Nephron (organoid): ENCODE measurements at regions not wholly inside any gene's neighbourhood (a gene's known extent, or its start where the extent isn't known, plus 50 kb on each side); places are given as distances from the start of the nearest gene placed in this dataset.
"Not testable (repeated sequence)": the region's sequence is repeated elsewhere in the genome, so short reads cannot be mapped to it uniquely, and the experiment has no call there.

ENCODE experiments used
- H3K27ac Mint-ChIP-seq, 3 experiments: 2 replicates each; pipeline ENCODE4 v1.8.0; 2020; ENCODE audit warnings: mixed read lengths in 3 of 3, mild to moderate bottlenecking in 2 of 3, moderate library complexity in 1 of 3
- H3K27me3 Mint-ChIP-seq: 2 replicates; pipeline ENCODE4 v1.8.0; 2021; ENCODE audit warnings: low read depth, mild to moderate bottlenecking, moderate library complexity, mixed read lengths
- H3K36me3 Mint-ChIP-seq: 2 replicates; pipeline ENCODE4 v1.8.0; 2020; ENCODE audit warnings: low read depth, mixed read lengths
- H3K4me1 Mint-ChIP-seq: 2 replicates; pipeline ENCODE4 v1.8.0; 2020; ENCODE audit warnings: mixed read lengths
- H3K4me3 Mint-ChIP-seq, 3 experiments: 2 replicates each; pipeline ENCODE4 v1.8.0; 2020; ENCODE audit warnings: mild to moderate bottlenecking in 3 of 3, mixed read lengths in 3 of 3, moderate library complexity in 2 of 3
- H3K9me3 Mint-ChIP-seq: 2 replicates; pipeline ENCODE4 v1.8.0; 2020; ENCODE audit warnings: mixed read lengths
- CTCF ChIP-seq, 3 experiments: fragments of 200-600 bp; sonication (generic); IDR thresholded peaks; one replicate each; pipeline ENCODE4 v1.5.0; 2021; ENCODE audit warnings: antibody characterized with exemption in 3 of 3; ENCODE audit not compliant: unreplicated experiment in 3 of 3

- H3K36me3 Mint-ChIP-seq = no peaks in the 10 kb centered on the region
- TF ChIP-seq CTCF (IDR thresholded peaks at IDR 0.05; ENCODE audit: unreplicated experiment in 3 of 3) = no peak
- H3K27ac Mint-ChIP-seq = no peak overlapping the region
- H3K4me1 Mint-ChIP-seq = peaks cover 9% of the 10 kb centered on the region
- H3K27me3 Mint-ChIP-seq = no peaks in the 10 kb centered on the region
- H3K9me3 Mint-ChIP-seq = no peaks in the 10 kb centered on the region
- H3K4me3 Mint-ChIP-seq = no peak overlapping the region
Measured at GRCh38 chr2:67616749-67617148, 219.6 kb downstream of the ETAA1 start.

GRCh38 chr2:67619204-67619603 lies 222.1 kb downstream of the ETAA1 start:
- Mint-ChIP-seq H3K27me3 (no peaks in the 10 kb centered on the region), H3K27ac (no peak overlapping the region), H3K4me1 (no peaks in the 10 kb centered on the region), H3K9me3 (peaks cover 5% of the 10 kb centered on the region), H3K36me3 (peaks cover under 1% of the 10 kb centered on the region), H3K4me3 (no peak overlapping the region)
- TF ChIP-seq CTCF (IDR thresholded peaks at IDR 0.05; ENCODE audit: unreplicated experiment in 3 of 3) = no peak

- not testable (repeated sequence) for H3K4me3 Mint-ChIP-seq, H3K27me3 Mint-ChIP-seq, H3K27ac Mint-ChIP-seq, H3K36me3 Mint-ChIP-seq
- peaks cover 17% of the 10 kb centered on the region for H3K9me3 Mint-ChIP-seq
- peaks cover 22% of the 10 kb centered on the region for H3K4me1 Mint-ChIP-seq
Measured at GRCh38 chr2:67623741-67624140, 226.6 kb downstream of the ETAA1 start.

- Mint-ChIP-seq H3K4me1 (peaks cover 22% of the 10 kb centered on the region), H3K36me3 (peaks cover 6% of the 10 kb centered on the region), H3K27me3 (no peaks in the 10 kb centered on the region), H3K4me3 (no peak overlapping the region), H3K9me3 (peaks cover 17% of the 10 kb centered on the region), H3K27ac (peak overlapping the region; percentile 56 to 73 (median 61))
- TF ChIP-seq CTCF (IDR thresholded peaks at IDR 0.05; ENCODE audit: unreplicated experiment in 3 of 3) = no peak
Measured at GRCh38 chr2:67625178-67625577, 228.0 kb downstream of the ETAA1 start.

GRCh38 chr2:67625690-67626475 lies 228.8 kb downstream of the ETAA1 start:
- Mint-ChIP-seq H3K4me3 (no peak overlapping the region), H3K4me1 (peaks cover 22% of the 10 kb centered on the region), H3K9me3 (peaks cover 17% of the 10 kb centered on the region), H3K27ac (peak overlapping the region; percentile 56 to 79 (median 74)), H3K27me3 (no peaks in the 10 kb centered on the region), H3K36me3 (peaks cover 6% of the 10 kb centered on the region)
- TF ChIP-seq CTCF (IDR thresholded peaks at IDR 0.05; ENCODE audit: unreplicated experiment in 3 of 3) = no peak

GRCh38 chr2:67626656-67627055 lies 229.5 kb downstream of the ETAA1 start:
- H3K36me3 Mint-ChIP-seq = peaks cover 6% of the 10 kb centered on the region
- peaks cover 22% of the 10 kb centered on the region for H3K4me1 Mint-ChIP-seq
- H3K4me3 Mint-ChIP-seq = no peak overlapping the region
- H3K27me3 Mint-ChIP-seq = no peaks in the 10 kb centered on the region
- H3K9me3 Mint-ChIP-seq = peaks cover 17% of the 10 kb centered on the region
- H3K27ac Mint-ChIP-seq = peak overlapping the region; percentile 56 to 79 (median 74)
- no peak for TF ChIP-seq CTCF (IDR thresholded peaks at IDR 0.05; ENCODE audit: unreplicated experiment in 3 of 3)
